Retinal pigment epithelial cell (primary cell): ENCODE measurements at regions not wholly inside any gene's neighbourhood (a gene's known extent, or its start where the extent isn't known, plus 50 kb on each side); places are given as distances from the start of the nearest gene placed in this dataset.
"Not testable (repeated sequence)": the region's sequence is repeated elsewhere in the genome, so short reads cannot be mapped to it uniquely, and the experiment has no call there.

Experiments used
- DNase-seq: peaks from one replicate; pipeline ENCODE4 v3.0.0-alpha.2; 2010; ENCODE audit warnings: low read depth
- H3K4me3 ChIP-seq: 2 replicates; pipeline ENCODE4 v1.5.1; 2011; ENCODE audit warnings: mild to moderate bottlenecking, low read length, control low read depth, moderate library complexity
- CTCF ChIP-seq: conservative IDR thresholded peaks from 2 replicates; pipeline ENCODE4 v1.5.1; 2011; ENCODE audit warnings: low read depth, low read length, control low read depth, inconsistent platforms

- TF ChIP-seq CTCF, result no peak
- DNase-seq, result no peak
- no peak overlapping the region for H3K4me3 ChIP-seq
These were observed 314.0 kb downstream of the NAF1 start for GRCh38 chr4:162852642-162853041.

GRCh38 chr4:162851241-162851758 lies 315.4 kb downstream of the NAF1 start:
- not testable (repeated sequence) for H3K4me3 ChIP-seq, DNase-seq

GRCh38 chr4:162849937-162850336 lies 316.8 kb downstream of the NAF1 start:
- TF ChIP-seq CTCF, result no peak
- H3K4me3 ChIP-seq, result no peak overlapping the region
- DNase-seq, result no peak

GRCh38 chr4:162847945-162848549 lies 318.6 kb downstream of the NAF1 start:
- no peak for TF ChIP-seq CTCF
- no peak overlapping the region for H3K4me3 ChIP-seq
- no peak for DNase-seq

GRCh38 chr4:162841753-162842152 lies 324.9 kb downstream of the NAF1 start:
- TF ChIP-seq CTCF, result no peak
- no peak for DNase-seq
- H3K4me3 ChIP-seq, result no peak overlapping the region

GRCh38 chr4:162839814-162840213 lies 326.9 kb downstream of the NAF1 start:
- H3K4me3 ChIP-seq, result no peak overlapping the region
- no peak for DNase-seq

GRCh38 chr4:162838671-162839070 lies 328.0 kb downstream of the NAF1 start:
- TF ChIP-seq CTCF, result no peak
- DNase-seq, result no peak
- H3K4me3 ChIP-seq, result no peak overlapping the region

More at GRCh38 chr4:162839814-162840213, 326.9 kb downstream of the NAF1 start:
- peak; percentile 5 for TF ChIP-seq CTCF
